GM13976 (cell line): ENCODE measurements at regions not wholly inside any gene's neighbourhood (a gene's known extent, or its start where the extent isn't known, plus 50 kb on each side); places are given as distances from the start of the nearest gene placed in this dataset.

Experiments used
- DNase-seq: peaks from one replicate; pipeline ENCODE4 v3.0.0; 2012; ENCODE audit warnings: low spot score
- CTCF ChIP-seq: IDR thresholded peaks from 2 replicates; pipeline ENCODE4 v1.5.1; 2012; ENCODE audit warnings: borderline replicate concordance, mild to moderate bottlenecking; ENCODE audit not compliant: insufficient read depth; ENCODE audit errors: extremely low read depth, missing control alignments, control extremely low read depth
- in situ Hi-C: fragments of 300-500 bp; cut with MboI; formaldehyde crosslinking; loops from one replicate; pipeline ENCODE4 v1.12.0; 2022; ENCODE audit warnings: low sequenced_read_pairs, mixed read lengths, inconsistent platforms; ENCODE audit not compliant: unreplicated experiment

- in situ Hi-C loops: no loop called here
- no peak for DNase-seq
- no peak for TF ChIP-seq CTCF
Measured at GRCh38 chr6:164337024-164337924, 922.8 kb downstream of the QKI start.

GRCh38 chr6:164336455-164336854 is 921.9 kb downstream of the QKI start:
- no peak for TF ChIP-seq CTCF
- in situ Hi-C loops: no loop called here
- no peak for DNase-seq

- in situ Hi-C loops: no loop called here
- no peak for DNase-seq
Measured at GRCh38 chr6:164331026-164331425, 916.5 kb downstream of the QKI start.

GRCh38 chr6:164325168-164325567 is 910.6 kb downstream of the QKI start:
- TF ChIP-seq CTCF: no peak
- in situ Hi-C loops: no loop called here
- DNase-seq: no peak

More at GRCh38 chr6:164331026-164331425, 916.5 kb downstream of the QKI start:
- no peak for TF ChIP-seq CTCF

- in situ Hi-C loops: no loop called here
- TF ChIP-seq CTCF: no peak
- DNase-seq: no peak
Measured at GRCh38 chr6:164322533-164322932, 908.0 kb downstream of the QKI start.

GRCh38 chr6:164321297-164321696 is 906.8 kb downstream of the QKI start:
- in situ Hi-C loops: no loop called here
- DNase-seq: no peak
- no peak for TF ChIP-seq CTCF
